Peyer's patch (tissue), 4 donors: ENCODE measurements at regions not wholly inside any gene's neighbourhood (a gene's known extent, or its start where the extent isn't known, plus 50 kb on each side); places are given as distances from the start of the nearest gene placed in this dataset.
A peak's percentile ranks its signal among the peaks of the same experiment; 100 is the strongest.

Source experiments
- DNase-seq, 3 donors: peaks; one replicate each; pipeline ENCODE4 v3.0.0-alpha.2; 2017 to 2019
- H3K27ac ChIP-seq, 4 donors: fragments of 200-600 bp; sonication (generic); one replicate each; pipeline ENCODE4 v1.5.1; 2016 to 2019
- H3K27me3 ChIP-seq, 2 donors: fragments of 200-600 bp; sonication (generic); one replicate each; pipeline ENCODE4 v1.5.1; 2019
- H3K36me3 ChIP-seq, 3 donors: fragments of 200-600 bp; sonication (generic); one replicate each; pipeline ENCODE4 v1.5.1; 2016 to 2019
- H3K4me1 ChIP-seq, 4 donors: fragments of 200-600 bp; sonication (generic); one replicate each; pipeline ENCODE4 v1.5.1; 2016 to 2019
- H3K4me3 ChIP-seq, 4 donors: fragments of 200-600 bp; sonication (generic); 1 replicate in 3 of 4; 2 replicates in 1 of 4; pipeline ENCODE4 v1.5.1; 2016 to 2019; ENCODE audit warnings: mild to moderate bottlenecking in 1 of 4
- H3K9me3 ChIP-seq, 4 donors: fragments of 200-600 bp; sonication (generic); one replicate each; pipeline ENCODE4 v1.5.1; 2016 to 2019; ENCODE audit warnings: mild to moderate bottlenecking in 1 of 4
- POLR2A ChIP-seq, 2 donors: fragments of 450-650 bp; IDR thresholded peaks; one replicate each; pipeline ENCODE4 v1.5.1; 2017; ENCODE audit warnings: antibody characterized with exemption in 2 of 2, mild to moderate bottlenecking in 2 of 2, moderate library complexity in 2 of 2
- TF ChIP-seq, protein P1 (sequence below), 6 experiments: fragments of 450-650 bp in 4 of 6; fragments of 200-600 bp in 2 of 6; sonication (generic) in 1 of 6; IDR thresholded peaks; one replicate each; pipeline ENCODE4 v1.5.1; 2017 to 2019; ENCODE audit warnings: antibody characterized with exemption in 6 of 6, mild to moderate bottlenecking in 3 of 6, moderate library complexity in 1 of 6

DNA sequence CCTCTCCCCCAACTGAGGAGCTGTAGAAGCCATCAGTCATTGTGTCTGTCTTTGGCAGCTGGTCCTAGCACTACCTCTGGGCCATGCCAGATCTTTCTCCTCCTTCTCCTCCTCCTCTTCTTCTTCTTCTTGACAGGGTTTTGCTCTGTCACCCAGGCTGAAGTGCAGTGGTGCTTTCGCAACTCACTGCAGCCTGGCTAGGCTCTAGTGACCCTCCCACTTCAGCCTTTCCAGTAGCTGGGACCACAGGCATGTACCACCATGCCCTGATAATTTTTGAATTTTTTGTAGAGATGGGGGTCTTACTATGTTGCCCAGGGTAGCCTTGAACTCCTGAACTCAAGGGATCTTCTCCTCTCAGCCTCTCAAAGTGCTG is 50.1 kb upstream of the SHANK2 start:
- Histone ChIP-seq H3K4me3 (no peak overlapping the region), H3K27ac (no peak overlapping the region), H3K9me3 (no peaks in the 10 kb centered on the region), H3K27me3 (no peaks in the 10 kb centered on the region), H3K4me1 (no peaks in the 10 kb centered on the region), H3K36me3 (no peaks in the 10 kb centered on the region)
- TF ChIP-seq, protein P1, sequence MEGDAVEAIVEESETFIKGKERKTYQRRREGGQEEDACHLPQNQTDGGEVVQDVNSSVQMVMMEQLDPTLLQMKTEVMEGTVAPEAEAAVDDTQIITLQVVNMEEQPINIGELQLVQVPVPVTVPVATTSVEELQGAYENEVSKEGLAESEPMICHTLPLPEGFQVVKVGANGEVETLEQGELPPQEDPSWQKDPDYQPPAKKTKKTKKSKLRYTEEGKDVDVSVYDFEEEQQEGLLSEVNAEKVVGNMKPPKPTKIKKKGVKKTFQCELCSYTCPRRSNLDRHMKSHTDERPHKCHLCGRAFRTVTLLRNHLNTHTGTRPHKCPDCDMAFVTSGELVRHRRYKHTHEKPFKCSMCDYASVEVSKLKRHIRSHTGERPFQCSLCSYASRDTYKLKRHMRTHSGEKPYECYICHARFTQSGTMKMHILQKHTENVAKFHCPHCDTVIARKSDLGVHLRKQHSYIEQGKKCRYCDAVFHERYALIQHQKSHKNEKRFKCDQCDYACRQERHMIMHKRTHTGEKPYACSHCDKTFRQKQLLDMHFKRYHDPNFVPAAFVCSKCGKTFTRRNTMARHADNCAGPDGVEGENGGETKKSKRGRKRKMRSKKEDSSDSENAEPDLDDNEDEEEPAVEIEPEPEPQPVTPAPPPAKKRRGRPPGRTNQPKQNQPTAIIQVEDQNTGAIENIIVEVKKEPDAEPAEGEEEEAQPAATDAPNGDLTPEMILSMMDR (IDR thresholded peaks at IDR 0.05) = no peak
- TF ChIP-seq POLR2A (IDR thresholded peaks at IDR 0.05) = no peak
- peak in 1 of 3 donors; percentile 2 for DNase-seq
